ENCODE measurements at regions not wholly inside any gene's neighbourhood (a gene's known extent, or its start where the extent isn't known, plus 50 kb on each side); places are given as distances from the start of the nearest gene placed in this dataset.

- TF ChIP-seq ATF2 (CRISPR knock-in tag; IDR thresholded peaks at IDR 0.05) (no peak), ZNF550 (CRISPR knock-in tag; IDR thresholded peaks at IDR 0.05; ENCODE audit: borderline replicate concordance) (no peak), HOXA3 (CRISPR knock-in tag; IDR thresholded peaks at IDR 0.05) (no peak), ARNT2 (CRISPR knock-in tag; IDR thresholded peaks at IDR 0.05; ENCODE audit: low read depth) (no peak)
These were observed 156.6 kb upstream of the GRK3 start (continued) for GRCh38 chr22:25407859-25408229.

- BruUV-seq (replicated peaks): no TSS peak
- Histone ChIP-seq H2AFZ (ENCODE audit: low read length) (no peak overlapping the region), H3K9ac (ENCODE audit: insufficient read depth, low read depth, low read length) (no peak overlapping the region), H3K27ac (ENCODE audit: extremely low read length, insufficient read depth, low read length) (no peak overlapping the region), H3K4me2 (ENCODE audit: low read depth, low read length) (no peak overlapping the region), H3K4me3 (replicated peaks in 1 of 3; ENCODE audit: insufficient read depth in 1 of 3, low read depth in 2 of 3, low read length in 3 of 3) (no peak overlapping the region), H3K27me3 (ENCODE audit: control insufficient read depth in 1 of 2, insufficient read depth in 2 of 2, low read length in 2 of 2) (peaks cover 1 to 14% of the 10 kb centered on the region in 2 experiments; a peak in 2 of 5 replicates), H3K9me3 (ENCODE audit: low read length) (peaks cover 6% of the 10 kb centered on the region), H3K36me3 (replicated peaks in 1 of 2; ENCODE audit: control insufficient read depth in 1 of 2, insufficient read depth in 2 of 2, low read length in 2 of 2) (no peaks in the 10 kb centered on the region), H3K4me1 (ENCODE audit: insufficient read depth, low read length) (peaks cover 33% of the 10 kb centered on the region), H4K20me1 (ENCODE audit: insufficient read depth, low read length) (no peaks in the 10 kb centered on the region), H3K79me2 (ENCODE audit: insufficient read depth, low read length) (peaks cover 2% of the 10 kb centered on the region)
- 33% methylated on average over 1 of the region's 3 CpGs for WGBS (ENCODE audit: low lambda C conversion rate)
- DNase-seq (ENCODE audit: low spot score) (no peak), FAIRE-seq (no peak), ATAC-seq (no peak)
- POLR2A ChIA-PET: no interaction called here
- CTCF ChIA-PET (ENCODE audit: low intra/inter-chr PET ratio, low total read pairs): no interaction called here
- intact Hi-C loops (cut with micrococcal nuclease; ENCODE audit: unreplicated experiment): no loop called here
- in situ Hi-C loops (cut with HindIII; ENCODE audit: extremely low pct_ligation_motif_present, low pct_unique_long_range_greater_than_20kb): no loop called here
- TF ChIP-seq ZNF232 (CRISPR knock-in tag; IDR thresholded peaks at IDR 0.05; ENCODE audit: borderline replicate concordance) (no peak), FOXO1 (CRISPR knock-in tag; IDR thresholded peaks at IDR 0.05) (no peak), HOXD1 (CRISPR knock-in tag; IDR thresholded peaks at IDR 0.05) (no peak), DZIP1 (CRISPR knock-in tag; IDR thresholded peaks at IDR 0.05) (no peak), RFX1 (IDR thresholded peaks at IDR 0.05) (no peak), ZBTB7A (CRISPR knock-in tag; IDR thresholded peaks at IDR 0.05) (no peak), ZNF652 (CRISPR knock-in tag; IDR thresholded peaks at IDR 0.05; ENCODE audit: borderline replicate concordance, low read depth) (no peak), ATRX (CRISPR knock-in tag; IDR thresholded peaks at IDR 0.05; ENCODE audit: borderline replicate concordance) (no peak), TP53 (CRISPR knock-in tag; conservative IDR thresholded peaks at IDR 0.05) (no peak), ZNF121 (CRISPR knock-in tag; IDR thresholded peaks at IDR 0.05) (no peak), REXO4 (CRISPR knock-in tag; IDR thresholded peaks at IDR 0.05; ENCODE audit: borderline replicate concordance) (no peak), ELK4 (CRISPR knock-in tag; IDR thresholded peaks at IDR 0.05; ENCODE audit: borderline replicate concordance) (no peak), GLMP (CRISPR knock-in tag; IDR thresholded peaks at IDR 0.05; ENCODE audit: borderline replicate concordance) (no peak), ZNF34 (CRISPR knock-in tag; IDR thresholded peaks at IDR 0.05; ENCODE audit: borderline replicate concordance) (no peak), ZNF207 (IDR thresholded peaks at IDR 0.05; ENCODE audit: borderline replicate concordance) (no peak)
These were observed 155.2 kb upstream of the GRK3 start for GRCh38 chr22:25409240-25409639.

Data from HepG2 (cell line).